HepG2 (cell line): ENCODE measurements at regions not wholly inside any gene's neighbourhood (a gene's known extent, or its start where the extent isn't known, plus 50 kb on each side); places are given as distances from the start of the nearest gene placed in this dataset.

Experiments used
- ATAC-seq: fragments of 200-7000 bp; cut with Tn5 transposase; 3 replicates; pipeline ENCODE4 v1.9.1; 2020; ENCODE audit warnings: mild to moderate bottlenecking, moderate library complexity
- BruUV-seq: library from RNA; stranded (reverse); fragments of 400-500 nt; replicated peaks from 2 replicates; lab custom pipeline; 2021; lab: Mats Ljungman, UMichigan
- CTCF ChIA-PET: fragments of 300-600 bp; formaldehyde crosslinking; extraction: SDS; loops from one replicate; lab custom pipeline; 2021; ENCODE audit warnings: low total read pairs, inconsistent platforms, low intra/inter-chr PET ratio; lab: Yijun Ruan, JAX
- POLR2A ChIA-PET: fragments of 350-600 bp; sonication (Branson Sonifier 250); formaldehyde crosslinking; loops from one replicate; lab custom pipeline; 2020; ENCODE audit warnings: antibody characterized with exemption, inconsistent platforms; lab: Yijun Ruan, JAX
- DNase-seq: peaks from one replicate; pipeline ENCODE4 v3.0.0-alpha.2; 2015; ENCODE audit warnings: low spot score
- FAIRE-seq: peaks from 3 replicates; lab custom pipeline; 2011; peaks lifted over from hg19 to GRCh38; lab: Jason Lieb, UNC
- H2AFZ ChIP-seq: one replicate; pipeline ENCODE4 v1.6.1; 2011; ENCODE audit warnings: low read length, inconsistent platforms
- H3K27ac ChIP-seq: fragments of 300-600 bp; 3 replicates; pipeline ENCODE4 v1.8.0; 2011; ENCODE audit warnings: mixed run types, mild to moderate bottlenecking, mixed read lengths, low read length, inconsistent platforms; ENCODE audit not compliant: insufficient read depth; ENCODE audit errors: extremely low read length
- H3K27me3 ChIP-seq, 2 experiments: fragments of 200-600 bp in 1 of 2; 2 replicates in 1 of 2; 3 replicates in 1 of 2; pipeline versions ENCODE4 v1.6.0 to v1.8.0; 2011; ENCODE audit warnings: low read length in 2 of 2, mild to moderate bottlenecking in 2 of 2, moderate library complexity in 2 of 2, inconsistent platforms in 1 of 2; ENCODE audit not compliant: insufficient read depth in 2 of 2, control insufficient read depth in 1 of 2
- H3K36me3 ChIP-seq, 2 experiments: fragments of 200-600 bp in 1 of 2; replicated peaks in 1 of 2; 2 replicates in 1 of 2; 3 replicates in 1 of 2; pipeline versions ENCODE4 v1.5.1 to v1.8.0; 2011; ENCODE audit warnings: low read length in 2 of 2, inconsistent platforms in 1 of 2; ENCODE audit not compliant: insufficient read depth in 2 of 2, control insufficient read depth in 1 of 2
- H3K4me1 ChIP-seq: 2 replicates; pipeline ENCODE4 v1.5.1; 2012; ENCODE audit warnings: low read length, inconsistent platforms; ENCODE audit not compliant: insufficient read depth
- H3K4me2 ChIP-seq: 2 replicates; pipeline ENCODE4 v1.6.0; 2011; ENCODE audit warnings: low read depth, low read length, inconsistent platforms
- H3K4me3 ChIP-seq, 3 experiments: fragments of 200-600 bp in 1 of 3; sonication (generic), shearing (Covaris generic) in 1 of 3; replicated peaks in 1 of 3; 2 replicates each; pipeline ENCODE4 v1.5.1; 2011 to 2016; ENCODE audit warnings: low read length in 3 of 3, inconsistent platforms in 2 of 3, low read depth in 2 of 3, mild to moderate bottlenecking in 2 of 3, control low read depth in 1 of 3, mixed read lengths in 1 of 3; ENCODE audit not compliant: insufficient read depth in 1 of 3
- H3K79me2 ChIP-seq: one replicate; pipeline ENCODE4 v1.6.1; 2011; ENCODE audit warnings: low read length, inconsistent platforms; ENCODE audit not compliant: insufficient read depth
- H3K9ac ChIP-seq: 2 replicates; pipeline ENCODE4 v1.6.0; 2011; ENCODE audit warnings: mild to moderate bottlenecking, low read depth, low read length, inconsistent platforms; ENCODE audit not compliant: insufficient read depth
- H3K9me3 ChIP-seq: 2 replicates; pipeline ENCODE4 v1.5.1; 2012; ENCODE audit warnings: mild to moderate bottlenecking, low read length
- H4K20me1 ChIP-seq: 2 replicates; pipeline ENCODE4 v1.6.0; 2011; ENCODE audit warnings: inconsistent platforms, mild to moderate bottlenecking, low read length, moderate library complexity; ENCODE audit not compliant: insufficient read depth
- AGO2 ChIP-seq: fragments of 200-400 bp; formaldehyde crosslinking; optimal IDR thresholded peaks from 2 replicates; pipeline ENCODE3; 2017; ENCODE audit warnings: mild to moderate bottlenecking, low read depth, low read length, moderate library complexity
- CBX1 ChIP-seq: IDR thresholded peaks from one replicate; pipeline ENCODE4 v1.6.1; 2016; ENCODE audit warnings: antibody characterized with exemption, low read depth
- CENPT ChIP-seq: sonication (generic); formaldehyde crosslinking; IDR thresholded peaks from 2 replicates; pipeline ENCODE4 v1.8.0; 2022; ENCODE audit warnings: low read depth, mild to moderate bottlenecking, moderate library complexity, missing genetic modification reagents
- ETS1 ChIP-seq: sonication (generic); formaldehyde crosslinking; IDR thresholded peaks from 2 replicates; pipeline ENCODE4 v1.4.0; 2020; ENCODE audit warnings: missing genetic modification reagents
- ETV5 ChIP-seq: IDR thresholded peaks from 2 replicates; pipeline ENCODE4 v1.6.1; 2018; ENCODE audit warnings: missing biosample characterization, missing genetic modification reagents, inconsistent platforms, borderline replicate concordance
- GTF3A ChIP-seq: sonication (generic); formaldehyde crosslinking; conservative IDR thresholded peaks from 2 replicates; pipeline ENCODE4 v1.4.0; 2020; ENCODE audit warnings: mild to moderate bottlenecking, missing genetic modification reagents
- HIC2 ChIP-seq: sonication (generic); formaldehyde crosslinking; IDR thresholded peaks from 2 replicates; pipeline ENCODE4 v1.9.0; 2022; ENCODE audit warnings: low read depth, missing genetic modification reagents
- KDM3A ChIP-seq: IDR thresholded peaks from 2 replicates; pipeline ENCODE4 v1.6.1; 2018; ENCODE audit warnings: low read depth, missing compliant biosample characterization
- PHF8 ChIP-seq: sonication (generic); formaldehyde crosslinking; IDR thresholded peaks from 2 replicates; pipeline ENCODE4 v1.5.0; 2020; ENCODE audit warnings: missing genetic modification reagents
- REXO4 ChIP-seq: sonication (generic); formaldehyde crosslinking; IDR thresholded peaks from 2 replicates; pipeline ENCODE4 v1.8.0; 2022; ENCODE audit warnings: missing genetic modification reagents, mild to moderate bottlenecking, borderline replicate concordance
- SUZ12 ChIP-seq: fragments of 150-350 bp; IDR thresholded peaks from 2 replicates; pipeline ENCODE4 v1.6.1; 2014; ENCODE audit warnings: low read depth, low read length
- TERF1 ChIP-seq: sonication (generic); formaldehyde crosslinking; IDR thresholded peaks from 2 replicates; pipeline ENCODE4 v1.8.0; 2022; ENCODE audit warnings: mild to moderate bottlenecking, missing genetic modification reagents, moderate library complexity
- ZBTB34 ChIP-seq: sonication (generic); formaldehyde crosslinking; IDR thresholded peaks from 2 replicates; pipeline ENCODE4 v1.8.0; 2022; ENCODE audit warnings: mild to moderate bottlenecking, missing genetic modification reagents
- ZFP82 ChIP-seq: sonication (generic); formaldehyde crosslinking; IDR thresholded peaks from 2 replicates; pipeline ENCODE4 v1.5.1; 2020; ENCODE audit warnings: mild to moderate bottlenecking, missing genetic modification reagents, borderline replicate concordance
- ZNF317 ChIP-seq: sonication (generic); formaldehyde crosslinking; IDR thresholded peaks from 2 replicates; pipeline ENCODE4 v1.5.0; 2020; ENCODE audit warnings: mild to moderate bottlenecking, missing genetic modification reagents
- ZNF333 ChIP-seq: sonication (generic); formaldehyde crosslinking; IDR thresholded peaks from 2 replicates; pipeline ENCODE4 v1.4.0; 2020; ENCODE audit warnings: mild to moderate bottlenecking, missing genetic modification reagents, borderline replicate concordance
- ZNF747 ChIP-seq: sonication (generic); formaldehyde crosslinking; IDR thresholded peaks from 2 replicates; pipeline ENCODE4 v1.8.1; 2023; ENCODE audit warnings: missing genetic modification reagents, mild to moderate bottlenecking, borderline replicate concordance
- ZSCAN31 ChIP-seq: sonication (generic); formaldehyde crosslinking; IDR thresholded peaks from 2 replicates; pipeline ENCODE4 v1.5.0; 2020; ENCODE audit warnings: low read depth, mild to moderate bottlenecking, missing genetic modification reagents
- WGBS: methylation state at CpG from one replicate; pipeline ENCODE4 v1.1.6; 2017; ENCODE audit warnings: low lambda C conversion rate; 5-methylcytosine and 5-hydroxymethylcytosine counted together
- in situ Hi-C: cut with HindIII; loops from 2 replicates; pipeline ENCODE4 v1.10.0; 2017; ENCODE audit warnings: low pct_unique_long_range_greater_than_20kb; ENCODE audit not compliant: extremely low pct_ligation_motif_present
- intact Hi-C: fragments of 100-400 bp; cut with micrococcal nuclease; formaldehyde crosslinking; loops from one replicate; pipeline ENCODE4 v1.10.0; 2022; ENCODE audit not compliant: unreplicated experiment

- Histone ChIP-seq H3K36me3 (no peaks in the 10 kb centered on the region), H3K4me1 (no peaks in the 10 kb centered on the region), H3K4me3 (no peak overlapping the region), H4K20me1 (no peaks in the 10 kb centered on the region), H3K9ac (no peak overlapping the region), H3K27ac (no peak overlapping the region), H3K9me3 (peaks cover 80% of the 10 kb centered on the region), H2AFZ (no peak overlapping the region), H3K4me2 (no peak overlapping the region), H3K27me3 (no peaks in the 10 kb centered on the region), H3K79me2 (no peaks in the 10 kb centered on the region)
- no TSS peak for BruUV-seq
- ChIA-PET CTCF (no interaction called here), POLR2A (no interaction called here)
- in situ Hi-C loops (no loop called here), intact Hi-C loops (no loop called here)
- 4% methylated on average over 4 of the region's 4 CpGs for WGBS
- FAIRE-seq (no peak), DNase-seq (no peak), ATAC-seq (no peak)
- TF ChIP-seq ZNF317 (CRISPR knock-in tag): no peak
- TF ChIP-seq KDM3A (CRISPR knock-in tag): no peak
- no peak for TF ChIP-seq AGO2
- TF ChIP-seq TERF1: no peak
- TF ChIP-seq ZBTB34: no peak
- TF ChIP-seq CBX1: no peak
- no peak for TF ChIP-seq ETV5 (CRISPR knock-in tag)
- TF ChIP-seq GTF3A (CRISPR knock-in tag): no peak
- no peak for TF ChIP-seq ZNF747 (CRISPR knock-in tag)
- TF ChIP-seq REXO4 (CRISPR knock-in tag): no peak
- no peak for TF ChIP-seq CENPT (CRISPR knock-in tag)
- no peak for TF ChIP-seq ETS1 (CRISPR knock-in tag)
- no peak for TF ChIP-seq PHF8 (CRISPR knock-in tag)
- no peak for TF ChIP-seq ZSCAN31 (CRISPR knock-in tag)
- TF ChIP-seq HIC2 (CRISPR knock-in tag): no peak
- TF ChIP-seq SUZ12: no peak
- TF ChIP-seq ZNF333 (CRISPR knock-in tag): no peak
- TF ChIP-seq ZFP82: no peak
Observed at GRCh38 chr20:60372822-60373221, 414.6 kb downstream of the CDH26 start.
